SK-N-SH (cell line): ENCODE measurements at regions not wholly inside any gene's neighbourhood (a gene's known extent, or its start where the extent isn't known, plus 50 kb on each side); places are given as distances from the start of the nearest gene placed in this dataset.

Experiments used
- CTCF ChIA-PET: fragments of 300-600, 350-600 bp; formaldehyde crosslinking; extraction: SDS; loops from one replicate; lab custom pipeline; 2021; lab: Yijun Ruan, JAX
- POLR2A ChIA-PET: fragments of 350-600 bp; sonication (Branson Sonifier 250); formaldehyde crosslinking; extraction: SDS; loops from one replicate; lab custom pipeline; 2020; ENCODE audit warnings: antibody characterized with exemption, inconsistent platforms; lab: Yijun Ruan, JAX
- DNase-seq: peaks from one replicate; pipeline ENCODE4 v3.0.0; 2012
- H2AFZ ChIP-seq: fragments of 200-600 bp; sonication (generic); 2 replicates; pipeline ENCODE4 v1.8.1; 2016; ENCODE audit warnings: antibody characterized with exemption, mild to moderate bottlenecking, low read depth
- H3F3A ChIP-seq: fragments of 200-600 bp; sonication (generic); replicated peaks from 2 replicates; pipeline ENCODE3; 2016; ENCODE audit warnings: antibody characterized with exemption, mild to moderate bottlenecking; ENCODE audit not compliant: insufficient read depth
- H3K27ac ChIP-seq, 2 experiments: fragments of 200-500 bp in 1 of 2; fragments of 200-600 bp in 1 of 2; sonication (Bioruptor generic) in 1 of 2; sonication (generic), shearing (Covaris generic) in 1 of 2; 2 replicates each; pipeline versions ENCODE4 v1.5.1 to v1.6.1; 2014 to 2016; ENCODE audit warnings: low read depth in 2 of 2, inconsistent platforms in 1 of 2, low read length in 1 of 2, mild to moderate bottlenecking in 1 of 2, mixed read lengths in 1 of 2
- H3K27me3 ChIP-seq: fragments of 200-600 bp; sonication (generic), shearing (Covaris generic); 2 replicates; pipeline ENCODE4 v1.6.1; 2016; ENCODE audit warnings: mixed run types; ENCODE audit not compliant: insufficient read depth
- H3K36me3 ChIP-seq, 2 experiments: fragments of 200-500 bp in 1 of 2; fragments of 200-600 bp in 1 of 2; sonication (Bioruptor generic) in 1 of 2; sonication (generic) in 1 of 2; replicated peaks in 1 of 2; 2 replicates each; pipeline versions ENCODE3 to v1.5.1; 2014 to 2016; ENCODE audit warnings: low read length in 1 of 2, mild to moderate bottlenecking in 1 of 2; ENCODE audit not compliant: insufficient read depth in 2 of 2, control insufficient read depth in 1 of 2
- H3K4me1 ChIP-seq, 2 experiments: fragments of 200-500 bp in 1 of 2; fragments of 200-600 bp in 1 of 2; sonication (Bioruptor generic) in 1 of 2; sonication (generic), shearing (Covaris generic) in 1 of 2; 2 replicates each; pipeline versions ENCODE4 v1.5.1 to v1.6.1; 2014 to 2016; ENCODE audit warnings: low read depth in 1 of 2, low read length in 1 of 2, mixed run types in 1 of 2; ENCODE audit not compliant: insufficient read depth in 2 of 2, control insufficient read depth in 1 of 2
- H3K4me2 ChIP-seq: fragments of 200-600 bp; sonication (generic), shearing (Covaris generic); 2 replicates; pipeline ENCODE4 v1.6.1; 2017; ENCODE audit warnings: mixed run types
- H3K4me3 ChIP-seq, 2 experiments: fragments of 200-500 bp in 1 of 2; fragments of 200-600 bp in 1 of 2; sonication (Bioruptor generic) in 1 of 2; sonication (generic), shearing (Covaris generic) in 1 of 2; 2 replicates each; pipeline versions ENCODE4 v1.5.1 to v1.8.1; 2014 to 2016; ENCODE audit warnings: low read depth in 2 of 2, inconsistent platforms in 1 of 2, low read length in 1 of 2, mild to moderate bottlenecking in 1 of 2, mixed read lengths in 1 of 2, moderate library complexity in 1 of 2
- H3K79me2 ChIP-seq: fragments of 200-600 bp; sonication (generic); 2 replicates; pipeline ENCODE4 v1.8.1; 2017; ENCODE audit warnings: mild to moderate bottlenecking; ENCODE audit not compliant: insufficient read depth
- H3K9ac ChIP-seq: fragments of 200-600 bp; sonication (generic); 2 replicates; pipeline ENCODE4 v1.6.1; 2017; ENCODE audit warnings: mixed run types
- H3K9me2 ChIP-seq: fragments of 200-600 bp; sonication (generic); 2 replicates; pipeline ENCODE4 v1.6.1; 2017; ENCODE audit warnings: mixed run types
- H3K9me3 ChIP-seq: fragments of 200-600 bp; sonication (generic); 2 replicates; pipeline ENCODE4 v1.6.1; 2017; ENCODE audit warnings: mixed run types, mild to moderate bottlenecking, moderate library complexity
- H4K20me1 ChIP-seq: fragments of 200-600 bp; sonication (generic); 2 replicates; pipeline ENCODE4 v1.6.1; 2017; ENCODE audit warnings: mild to moderate bottlenecking, mixed run types; ENCODE audit not compliant: insufficient read depth
- CHD2 ChIP-seq: fragments of 150-350 bp; IDR thresholded peaks from 2 replicates; pipeline ENCODE4 v1.6.1; 2018; ENCODE audit warnings: low read length; ENCODE audit not compliant: partially characterized antibody
- CTCF ChIP-seq: fragments of 200-600 bp; sonication (generic); IDR thresholded peaks from 2 replicates; pipeline ENCODE4 v1.6.1; 2017; ENCODE audit warnings: antibody characterized with exemption, mild to moderate bottlenecking, moderate library complexity
- EP300 ChIP-seq, 2 experiments: IDR thresholded peaks; 2 replicates each; pipeline versions ENCODE4 v1.4.0 to v1.6.1; 2012; ENCODE audit warnings: borderline replicate concordance in 1 of 2, low read depth in 1 of 2, low read length in 1 of 2
- GATA2 ChIP-seq: sonication (generic); formaldehyde crosslinking; IDR thresholded peaks from 2 replicates; pipeline ENCODE4 v1.5.0; 2020; ENCODE audit warnings: mild to moderate bottlenecking, missing genetic modification reagents
- MEF2A ChIP-seq: IDR thresholded peaks from 2 replicates; pipeline ENCODE4 v1.4.0; 2012; ENCODE audit warnings: low read depth, borderline replicate concordance
- NRF1 ChIP-seq: IDR thresholded peaks from 2 replicates; pipeline ENCODE4 v1.6.1; 2012; ENCODE audit warnings: low read depth, mild to moderate bottlenecking, low read length
- POLR2AphosphoS5 ChIP-seq: IDR thresholded peaks from 2 replicates; pipeline ENCODE4 v1.6.1; 2012; ENCODE audit warnings: low read depth, low read length
- RAD21 ChIP-seq: IDR thresholded peaks from 2 replicates; pipeline ENCODE4 v1.6.1; 2012; ENCODE audit warnings: mild to moderate bottlenecking, low read length
- RCOR1 ChIP-seq: fragments of 150-350 bp; IDR thresholded peaks from 2 replicates; pipeline ENCODE4 v1.6.1; 2017; ENCODE audit warnings: antibody characterized with exemption, low read length
- REST ChIP-seq: IDR thresholded peaks from 2 replicates; pipeline ENCODE4 v1.6.1; 2012; ENCODE audit warnings: mild to moderate bottlenecking, low read depth, low read length, moderate library complexity
- TEAD4 ChIP-seq: IDR thresholded peaks from 2 replicates; pipeline ENCODE4 v1.4.0; 2012; ENCODE audit warnings: mild to moderate bottlenecking, borderline replicate concordance; ENCODE audit not compliant: insufficient read depth
- WGBS: methylation state at CpG from one replicate; pipeline ENCODE4 v1.1.6; 2017; ENCODE audit warnings: low lambda C conversion rate; 5-methylcytosine and 5-hydroxymethylcytosine counted together

GRCh38 chr18:35875566-35875965 lies 96.9 kb upstream of the RMP24 start (continued):
- TF ChIP-seq MEF2A (no peak), CHD2 (no peak)

GRCh38 chr18:35876243-35876642 lies 96.2 kb upstream of the RMP24 start:
- no peaks in the 10 kb centered on the region for H3K79me2 ChIP-seq
- ChIA-PET CTCF (interaction anchor here (1.0 to 1.5 kb wide), 5 partner anchors 13 to 120 kb away, joined by 3 to 4 read pairs (median 3); no protein-coding TSS in a partner anchor), POLR2A (no interaction called here)
- 0% methylated on average over 1 of the region's 1 CpG for WGBS
- H2AFZ ChIP-seq = no peak overlapping the region
- H3K9me3 ChIP-seq = no peaks in the 10 kb centered on the region
- TF ChIP-seq POLR2AphosphoS5 (peak; percentile 51; the same call in 1 of the 2 replicates), TEAD4 (no peak), EP300 (IDR thresholded peaks at IDR 0.05; ENCODE audit: borderline replicate concordance in 1 of 2, low read depth in 1 of 2, low read length in 1 of 2) (peak in 1 of 2 experiments; percentile 25; a peak in 1 of 4 replicates), CHD2 (peak; percentile 45), RAD21 (no peak), GATA2 (CRISPR knock-in tag) (peak; percentile 91), RCOR1 (peak; percentile 92), CTCF (no peak), REST (no peak), NRF1 (no peak)
- no peak overlapping the region for H3K27ac ChIP-seq
- no peaks in the 10 kb centered on the region for H3K9me2 ChIP-seq
- H3K4me1 ChIP-seq = no peaks in the 10 kb centered on the region; a peak in 1 of 4 replicates
- DNase-seq = peak; percentile 12
- H3F3A ChIP-seq = no peaks in the 10 kb centered on the region
- H3K36me3 ChIP-seq = no peaks in the 10 kb centered on the region
- no peaks in the 10 kb centered on the region for H4K20me1 ChIP-seq
- no peaks in the 10 kb centered on the region for H3K27me3 ChIP-seq
- H3K4me3 ChIP-seq = no peak overlapping the region
- no peak overlapping the region for H3K4me2 ChIP-seq
- no peak overlapping the region for H3K9ac ChIP-seq
